Hepatocyte (in vitro differentiated cells): ENCODE measurements at regions not wholly inside any gene's neighbourhood (a gene's known extent, or its start where the extent isn't known, plus 50 kb on each side); places are given as distances from the start of the nearest gene placed in this dataset.

ENCODE experiments used
- EZH2 ChIP-seq: fragments of 200-600 bp; sonication (generic); IDR thresholded peaks from 2 replicates; pipeline ENCODE4 v1.6.1; 2016; ENCODE audit warnings: antibody characterized with exemption, mild to moderate bottlenecking, borderline replicate concordance
- TF ChIP-seq, protein P1 (sequence below): fragments of 200-600 bp; sonication (generic); IDR thresholded peaks from 2 replicates; pipeline ENCODE4 v1.5.1; 2016; ENCODE audit warnings: antibody characterized with exemption, mild to moderate bottlenecking; ENCODE audit not compliant: poor library complexity

DNA sequence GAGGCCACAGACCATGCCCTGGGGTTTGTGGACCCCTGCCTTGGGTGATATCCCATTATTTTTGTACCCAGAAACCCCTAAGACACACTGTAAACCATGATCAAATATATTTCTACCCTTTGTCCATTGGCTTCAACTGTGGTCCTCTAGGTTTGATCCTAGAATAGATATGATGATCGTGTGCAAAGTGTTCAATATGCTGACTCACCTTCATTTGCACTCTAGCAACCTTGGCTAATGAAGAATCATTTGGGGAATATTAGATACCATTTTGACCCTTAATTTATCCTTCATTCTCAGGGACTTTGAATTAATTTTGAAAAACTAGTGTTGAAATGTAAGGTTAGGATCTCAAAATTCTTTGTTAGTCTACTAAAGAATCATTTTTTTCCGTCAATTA, 73.1 kb upstream of the RAP1B start:
- TF ChIP-seq, protein P1, sequence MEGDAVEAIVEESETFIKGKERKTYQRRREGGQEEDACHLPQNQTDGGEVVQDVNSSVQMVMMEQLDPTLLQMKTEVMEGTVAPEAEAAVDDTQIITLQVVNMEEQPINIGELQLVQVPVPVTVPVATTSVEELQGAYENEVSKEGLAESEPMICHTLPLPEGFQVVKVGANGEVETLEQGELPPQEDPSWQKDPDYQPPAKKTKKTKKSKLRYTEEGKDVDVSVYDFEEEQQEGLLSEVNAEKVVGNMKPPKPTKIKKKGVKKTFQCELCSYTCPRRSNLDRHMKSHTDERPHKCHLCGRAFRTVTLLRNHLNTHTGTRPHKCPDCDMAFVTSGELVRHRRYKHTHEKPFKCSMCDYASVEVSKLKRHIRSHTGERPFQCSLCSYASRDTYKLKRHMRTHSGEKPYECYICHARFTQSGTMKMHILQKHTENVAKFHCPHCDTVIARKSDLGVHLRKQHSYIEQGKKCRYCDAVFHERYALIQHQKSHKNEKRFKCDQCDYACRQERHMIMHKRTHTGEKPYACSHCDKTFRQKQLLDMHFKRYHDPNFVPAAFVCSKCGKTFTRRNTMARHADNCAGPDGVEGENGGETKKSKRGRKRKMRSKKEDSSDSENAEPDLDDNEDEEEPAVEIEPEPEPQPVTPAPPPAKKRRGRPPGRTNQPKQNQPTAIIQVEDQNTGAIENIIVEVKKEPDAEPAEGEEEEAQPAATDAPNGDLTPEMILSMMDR = no peak
- no peak for TF ChIP-seq EZH2
